ENCODE measurements at regions not wholly inside any gene's neighbourhood (a gene's known extent, or its start where the extent isn't known, plus 50 kb on each side); places are given as distances from the start of the nearest gene placed in this dataset.

DNA sequence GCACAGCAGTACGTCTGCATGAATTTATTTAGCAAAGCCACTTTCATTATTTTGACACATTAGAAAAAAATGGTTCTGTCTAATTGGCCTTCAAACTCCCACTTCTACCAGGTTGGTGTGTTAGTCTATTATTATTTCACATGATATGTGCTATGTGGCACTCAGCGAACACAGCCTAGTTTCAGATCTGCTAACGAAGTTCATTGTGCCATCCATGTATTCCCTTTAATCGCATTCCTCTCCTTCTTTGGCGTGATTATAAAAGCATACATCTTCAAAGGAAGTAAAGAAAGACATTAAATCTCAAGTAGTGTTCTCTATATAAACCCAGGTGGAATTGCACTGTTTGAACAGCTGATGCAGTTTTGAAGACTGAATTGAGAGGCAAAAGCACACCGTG, 96.4 kb upstream of the CACNA2D1 start:
- ATAC-seq (replicated peaks in 1 of 4) (no peak), DNase-seq (no peak)
- Mint-ChIP-seq H3K4me1 (no peaks in the 10 kb centered on the region), H3K4me3 (no peak overlapping the region), H3K36me3 (no peaks in the 10 kb centered on the region), H3K9me3 (peaks cover 0 to 4% (median 0%) of the 10 kb centered on the region in 3 donors), H3K27me3 (no peaks in the 10 kb centered on the region), H3K27ac (no peak overlapping the region)
- no peaks in the 10 kb centered on the region for H3K36me3 ChIP-seq (ENCODE audit: control insufficient read depth in 2 of 2, extremely low read depth in 1 of 2, insufficient read depth in 1 of 2, low read length in 1 of 2)
- WGBS (ENCODE audit: insufficient coverage): no CpG with 5 or more reads among the region's 6 CpGs
- CTCF ChIA-PET: no interaction called here
- H3K27me3 ChIP-seq (replicated peaks in 1 of 2; ENCODE audit: control insufficient read depth in 2 of 2, extremely low read depth in 1 of 2, insufficient read depth in 2 of 2, low read length in 1 of 2): no peaks in the 10 kb centered on the region
- H3K9me3 ChIP-seq: no peaks in the 10 kb centered on the region
- H3K27ac ChIP-seq (ENCODE audit: low read length): no peak overlapping the region
- no peak overlapping the region for H3K4me3 ChIP-seq (ENCODE audit: control insufficient read depth in 1 of 2, extremely low read depth in 1 of 2, low read length in 1 of 2)
- H3K4me1 ChIP-seq (ENCODE audit: control insufficient read depth in 1 of 2, extremely low read depth in 1 of 2, insufficient read depth in 2 of 2, low read length in 2 of 2): no peaks in the 10 kb centered on the region
- POLR2A ChIA-PET: no interaction called here

DNA sequence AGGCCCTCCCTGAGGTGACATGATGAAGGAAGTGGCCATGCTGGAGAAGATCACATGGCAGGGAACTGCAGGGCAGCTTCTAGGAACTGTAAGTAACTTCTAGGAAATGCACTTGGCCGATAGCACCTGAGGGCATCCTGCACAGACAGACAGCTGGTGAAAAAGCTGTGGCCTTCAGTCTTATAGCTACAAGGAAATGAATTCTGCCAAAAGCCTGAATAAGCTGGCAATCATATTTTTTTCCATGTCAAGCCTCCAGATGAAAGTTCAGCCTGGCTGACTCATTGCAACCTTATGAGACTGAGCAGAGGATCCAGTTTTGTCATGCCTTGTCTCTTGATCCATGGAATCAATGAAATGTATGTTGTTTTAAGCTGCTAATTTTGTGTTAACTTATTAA, 91.1 kb upstream of the CACNA2D1 start:
- Histone ChIP-seq H3K27me3 (replicated peaks in 1 of 2; ENCODE audit: control insufficient read depth in 2 of 2, extremely low read depth in 1 of 2, insufficient read depth in 2 of 2, low read length in 1 of 2) (no peaks in the 10 kb centered on the region), H3K4me1 (ENCODE audit: control insufficient read depth in 1 of 2, extremely low read depth in 1 of 2, insufficient read depth in 2 of 2, low read length in 2 of 2) (no peaks in the 10 kb centered on the region), H3K36me3 (ENCODE audit: control insufficient read depth in 2 of 2, extremely low read depth in 1 of 2, insufficient read depth in 1 of 2, low read length in 1 of 2) (no peaks in the 10 kb centered on the region), H3K27ac (ENCODE audit: low read length) (no peak overlapping the region), H3K4me3 (ENCODE audit: control insufficient read depth in 1 of 2, extremely low read depth in 1 of 2, low read length in 1 of 2) (no peak overlapping the region), H3K9me3 (no peaks in the 10 kb centered on the region)
- ATAC-seq (replicated peaks in 1 of 4): no peak
- CTCF ChIA-PET: no interaction called here
- no peak for DNase-seq
- POLR2A ChIA-PET: no interaction called here
- H3K4me3 Mint-ChIP-seq: no peak overlapping the region
- 67% methylated on average over 1 of the region's 1 CpG for WGBS (ENCODE audit: insufficient coverage)
- peaks cover 0 to 4% (median 0%) of the 10 kb centered on the region in 3 donors for H3K9me3 Mint-ChIP-seq
- no peak overlapping the region for H3K27ac Mint-ChIP-seq
- H3K27me3 Mint-ChIP-seq: no peaks in the 10 kb centered on the region
- H3K36me3 Mint-ChIP-seq: no peaks in the 10 kb centered on the region
- no peaks in the 10 kb centered on the region for H3K4me1 Mint-ChIP-seq

DNA sequence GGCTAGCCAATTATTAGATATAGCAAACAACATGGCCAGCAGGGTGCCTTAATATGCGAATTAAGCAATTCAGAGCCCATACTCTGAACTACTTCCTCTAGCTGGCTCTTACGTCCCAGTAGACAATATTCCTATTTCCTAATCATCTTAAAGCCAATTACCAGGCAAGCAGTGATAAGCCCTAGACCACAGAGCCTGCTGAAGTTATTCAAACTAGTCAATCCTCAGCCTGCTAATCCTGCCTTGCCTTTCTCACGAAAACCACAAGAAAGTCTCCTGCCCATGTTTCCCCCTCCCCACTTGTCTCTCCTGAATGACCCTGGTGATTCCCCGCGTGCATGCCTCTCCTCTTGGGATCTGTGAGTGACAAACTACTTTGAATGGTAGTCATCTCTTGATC, 86.8 kb upstream of the CACNA2D1 start:
- Mint-ChIP-seq H3K27me3 (no peaks in the 10 kb centered on the region), H3K9me3 (peaks cover 0 to 3% (median 0%) of the 10 kb centered on the region in 3 donors), H3K27ac (no peak overlapping the region), H3K4me3 (no peak overlapping the region), H3K36me3 (no peaks in the 10 kb centered on the region), H3K4me1 (no peaks in the 10 kb centered on the region)
- CTCF ChIA-PET: no interaction called here
- no peaks in the 10 kb centered on the region for H3K4me1 ChIP-seq (ENCODE audit: control insufficient read depth in 1 of 2, extremely low read depth in 1 of 2, insufficient read depth in 2 of 2, low read length in 2 of 2)
- no peak for DNase-seq
- no peak overlapping the region for H3K27ac ChIP-seq (ENCODE audit: low read length)
- no peaks in the 10 kb centered on the region for H3K9me3 ChIP-seq
- no peaks in the 10 kb centered on the region for H3K27me3 ChIP-seq (replicated peaks in 1 of 2; ENCODE audit: control insufficient read depth in 2 of 2, extremely low read depth in 1 of 2, insufficient read depth in 2 of 2, low read length in 1 of 2)
- POLR2A ChIA-PET: interaction anchor here in 1 of 2 donors (0.6 kb wide), 1 partner anchor 101 kb away, joined by 5 read pairs; no protein-coding TSS in a partner anchor
- 40% methylated on average over 1 of the region's 5 CpGs for WGBS (ENCODE audit: insufficient coverage)
- H3K36me3 ChIP-seq (ENCODE audit: control insufficient read depth in 2 of 2, extremely low read depth in 1 of 2, insufficient read depth in 1 of 2, low read length in 1 of 2): no peaks in the 10 kb centered on the region
- ATAC-seq (replicated peaks in 1 of 4): no peak
- no peak overlapping the region for H3K4me3 ChIP-seq (ENCODE audit: control insufficient read depth in 1 of 2, extremely low read depth in 1 of 2, low read length in 1 of 2)

DNA sequence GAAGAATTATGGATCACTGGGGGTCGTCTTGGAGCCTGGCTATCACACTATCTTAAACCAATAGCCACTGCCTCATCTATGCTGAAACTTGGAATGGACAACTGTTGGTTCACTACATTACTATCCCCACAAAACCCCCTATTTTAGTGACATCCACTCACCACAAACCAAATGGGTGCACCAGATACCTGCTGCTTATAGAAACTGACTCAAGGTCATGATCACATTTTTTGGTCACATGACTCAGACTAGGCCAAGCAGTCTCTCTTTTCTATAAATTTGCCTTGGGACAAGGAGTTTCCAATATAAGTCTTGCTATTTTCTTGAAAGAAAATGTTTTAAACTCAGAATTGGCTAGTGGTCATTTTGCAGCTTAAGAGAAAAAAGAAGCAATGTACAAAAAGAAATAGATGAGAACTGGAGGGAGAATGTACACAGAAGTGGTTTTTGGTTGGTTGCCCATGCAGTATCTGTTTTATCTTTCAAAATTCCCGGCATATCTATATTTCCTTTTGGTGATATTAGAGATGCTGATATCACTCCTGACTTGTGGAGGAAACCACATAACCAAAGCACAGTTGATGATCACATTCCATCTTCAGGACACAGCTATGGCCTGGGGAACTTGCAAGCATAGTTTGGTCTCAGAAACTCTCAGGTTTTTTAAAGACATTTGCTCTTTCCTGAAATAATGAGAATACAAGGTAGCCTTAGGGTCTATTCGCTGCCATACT, 85.2 kb upstream of the CACNA2D1 start:
- ChIA-PET CTCF (no interaction called here), POLR2A (no interaction called here)
- H3K9me3 Mint-ChIP-seq: peaks cover 0 to 3% (median 3%) of the 10 kb centered on the region in 3 donors
- Histone ChIP-seq H3K4me1 (ENCODE audit: control insufficient read depth in 1 of 2, extremely low read depth in 1 of 2, insufficient read depth in 2 of 2, low read length in 2 of 2) (no peaks in the 10 kb centered on the region), H3K27me3 (replicated peaks in 1 of 2; ENCODE audit: control insufficient read depth in 2 of 2, extremely low read depth in 1 of 2, insufficient read depth in 2 of 2, low read length in 1 of 2) (no peaks in the 10 kb centered on the region), H3K27ac (ENCODE audit: low read length) (no peak overlapping the region), H3K36me3 (ENCODE audit: control insufficient read depth in 2 of 2, extremely low read depth in 1 of 2, insufficient read depth in 1 of 2, low read length in 1 of 2) (no peaks in the 10 kb centered on the region), H3K4me3 (ENCODE audit: control insufficient read depth in 1 of 2, extremely low read depth in 1 of 2, low read length in 1 of 2) (no peak overlapping the region), H3K9me3 (no peaks in the 10 kb centered on the region)
- H3K27me3 Mint-ChIP-seq: no peaks in the 10 kb centered on the region
- 60% methylated on average over 1 of the region's 3 CpGs for WGBS (ENCODE audit: insufficient coverage)
- H3K4me1 Mint-ChIP-seq: no peaks in the 10 kb centered on the region
- no peaks in the 10 kb centered on the region for H3K36me3 Mint-ChIP-seq
- no peak overlapping the region for H3K4me3 Mint-ChIP-seq
- no peak for ATAC-seq (replicated peaks in 1 of 4)
- no peak overlapping the region for H3K27ac Mint-ChIP-seq
- DNase-seq: no peak

DNA sequence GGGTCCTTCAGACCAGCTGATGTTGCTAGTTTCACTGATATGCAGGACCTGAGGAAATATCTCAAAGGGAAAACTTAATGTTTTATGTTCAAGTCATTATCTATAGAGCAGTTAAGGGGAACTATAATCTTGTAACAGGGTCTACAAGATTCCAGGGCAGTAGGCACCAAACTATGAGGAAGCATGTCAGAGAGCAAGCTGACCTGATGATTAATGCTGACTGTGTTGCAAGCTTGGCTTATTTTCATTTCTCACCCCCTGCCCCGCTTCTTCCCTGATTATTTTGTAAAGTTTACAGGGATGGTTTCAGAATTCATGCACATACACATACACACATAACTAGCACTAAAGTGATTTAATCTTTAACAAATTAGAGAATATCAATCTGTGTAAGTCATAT, 84.3 kb upstream of the CACNA2D1 start:
- Histone ChIP-seq H3K4me1 (ENCODE audit: control insufficient read depth in 1 of 2, extremely low read depth in 1 of 2, insufficient read depth in 2 of 2, low read length in 2 of 2) (no peaks in the 10 kb centered on the region), H3K27me3 (replicated peaks in 1 of 2; ENCODE audit: control insufficient read depth in 2 of 2, extremely low read depth in 1 of 2, insufficient read depth in 2 of 2, low read length in 1 of 2) (no peaks in the 10 kb centered on the region), H3K27ac (ENCODE audit: low read length) (no peak overlapping the region), H3K9me3 (no peaks in the 10 kb centered on the region), H3K36me3 (ENCODE audit: control insufficient read depth in 2 of 2, extremely low read depth in 1 of 2, insufficient read depth in 1 of 2, low read length in 1 of 2) (no peaks in the 10 kb centered on the region), H3K4me3 (ENCODE audit: control insufficient read depth in 1 of 2, extremely low read depth in 1 of 2, low read length in 1 of 2) (no peak overlapping the region)
- Mint-ChIP-seq H3K27ac (no peak overlapping the region), H3K27me3 (no peaks in the 10 kb centered on the region), H3K4me3 (no peak overlapping the region), H3K36me3 (no peaks in the 10 kb centered on the region), H3K4me1 (no peaks in the 10 kb centered on the region), H3K9me3 (peaks cover 0 to 6% (median 3%) of the 10 kb centered on the region in 3 donors)
- no CpG with 5 or more reads among the region's 1 CpG for WGBS (ENCODE audit: insufficient coverage)
- POLR2A ChIA-PET: no interaction called here
- ATAC-seq (replicated peaks in 1 of 4) (no peak), DNase-seq (no peak)
- CTCF ChIA-PET: no interaction called here

DNA sequence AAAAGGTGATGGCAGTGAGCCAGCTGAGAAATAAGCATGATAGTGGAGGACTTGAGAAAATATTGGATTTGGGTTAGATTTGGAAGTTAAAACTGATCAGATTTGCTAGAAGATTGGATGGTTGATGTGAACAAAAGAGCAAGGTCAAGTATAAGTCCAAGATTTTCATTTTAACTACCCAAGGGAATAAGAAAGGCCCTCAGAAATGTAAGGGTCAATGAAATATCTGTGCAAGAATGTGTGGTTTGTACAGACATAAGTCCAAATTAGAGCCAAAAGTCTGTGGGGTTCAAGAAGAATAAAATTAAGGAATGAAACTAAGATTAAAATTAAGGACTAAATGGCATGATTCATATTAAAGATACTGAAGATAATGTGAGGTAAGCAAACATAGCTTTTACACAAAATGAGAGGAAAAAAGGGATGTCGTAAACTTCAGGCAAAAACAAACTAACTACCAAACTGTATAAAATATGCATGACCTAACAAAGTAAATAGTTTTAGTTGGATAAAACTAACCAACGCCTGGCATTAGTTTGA, 78.4 kb upstream of the CACNA2D1 start:
- DNase-seq (no peak), ATAC-seq (replicated peaks in 1 of 4) (no peak)
- H3K4me3 Mint-ChIP-seq: no peak overlapping the region
- POLR2A ChIA-PET: no interaction called here
- H3K36me3 ChIP-seq (ENCODE audit: control insufficient read depth in 2 of 2, extremely low read depth in 1 of 2, insufficient read depth in 1 of 2, low read length in 1 of 2): no peaks in the 10 kb centered on the region
- H3K27ac ChIP-seq (ENCODE audit: low read length): no peak overlapping the region
- no peaks in the 10 kb centered on the region for H3K4me1 ChIP-seq (ENCODE audit: control insufficient read depth in 1 of 2, extremely low read depth in 1 of 2, insufficient read depth in 2 of 2, low read length in 2 of 2)
- no peaks in the 10 kb centered on the region for H3K27me3 Mint-ChIP-seq
- no peaks in the 10 kb centered on the region for H3K9me3 ChIP-seq
- H3K9me3 Mint-ChIP-seq: peaks cover 0 to 6% (median 5%) of the 10 kb centered on the region in 3 donors
- no peaks in the 10 kb centered on the region for H3K36me3 Mint-ChIP-seq
- H3K27me3 ChIP-seq (replicated peaks in 1 of 2; ENCODE audit: control insufficient read depth in 2 of 2, extremely low read depth in 1 of 2, insufficient read depth in 2 of 2, low read length in 1 of 2): no peaks in the 10 kb centered on the region
- no peaks in the 10 kb centered on the region for H3K4me1 Mint-ChIP-seq
- no peak overlapping the region for H3K27ac Mint-ChIP-seq
- no CpG with 5 or more reads among the region's 2 CpGs for WGBS (ENCODE audit: insufficient coverage)
- CTCF ChIA-PET: no interaction called here
- H3K4me3 ChIP-seq (ENCODE audit: control insufficient read depth in 1 of 2, extremely low read depth in 1 of 2, low read length in 1 of 2): no peak overlapping the region
